RWPE1 (cell line): ENCODE measurements at regions not wholly inside any gene's neighbourhood (a gene's known extent, or its start where the extent isn't known, plus 50 kb on each side); places are given as distances from the start of the nearest gene placed in this dataset.
"Not testable (repeated sequence)": the region's sequence is repeated elsewhere in the genome, so short reads cannot be mapped to it uniquely, and the experiment has no call there.

Experiments
- CTCF ChIA-PET: fragments of 350-600 bp; sonication (Branson Sonifier 250); formaldehyde crosslinking; extraction: SDS; loops from one replicate; lab custom pipeline; 2021; lab: Yijun Ruan, JAX
- POLR2A ChIA-PET: fragments of 400-600 bp; formaldehyde crosslinking; extraction: SDS; loops from one replicate; lab custom pipeline; 2020; ENCODE audit warnings: antibody characterized with exemption; ENCODE audit not compliant: low non-redundant PET; lab: Yijun Ruan, JAX
- DNase-seq: peaks from one replicate; pipeline ENCODE4 v3.0.0; 2012; ENCODE audit warnings: low spot score
- H3K27ac ChIP-seq: fragments of 450-650 bp; 2 replicates; pipeline ENCODE4 v1.5.1; 2017
- TF ChIP-seq, protein P1 (sequence below): fragments of 450-650 bp; conservative IDR thresholded peaks from 2 replicates; pipeline ENCODE4 v1.5.1; 2017; ENCODE audit warnings: low read depth, mild to moderate bottlenecking

DNA sequence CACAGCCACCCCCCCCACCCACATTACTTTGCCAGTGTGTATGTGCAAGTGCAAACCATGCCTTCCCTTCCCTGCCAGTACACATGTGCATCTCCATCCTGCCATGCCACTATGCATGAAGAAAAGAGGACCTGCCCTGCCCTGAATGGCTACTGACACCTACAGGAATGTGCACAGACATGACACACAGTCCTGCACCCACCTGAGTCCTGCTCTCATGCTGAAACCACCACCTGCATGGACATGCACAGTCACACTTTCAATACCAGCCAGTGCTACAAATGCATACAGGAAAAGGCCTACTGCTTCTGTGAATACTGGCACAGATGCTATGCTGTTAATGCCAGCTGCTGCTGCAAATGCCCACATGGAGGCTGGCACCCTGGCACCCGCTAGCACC is 334.4 kb upstream of the DLGAP1 start:
- CTCF ChIA-PET, result no interaction called here
- no peak overlapping the region for H3K27ac ChIP-seq
- TF ChIP-seq, protein P1, sequence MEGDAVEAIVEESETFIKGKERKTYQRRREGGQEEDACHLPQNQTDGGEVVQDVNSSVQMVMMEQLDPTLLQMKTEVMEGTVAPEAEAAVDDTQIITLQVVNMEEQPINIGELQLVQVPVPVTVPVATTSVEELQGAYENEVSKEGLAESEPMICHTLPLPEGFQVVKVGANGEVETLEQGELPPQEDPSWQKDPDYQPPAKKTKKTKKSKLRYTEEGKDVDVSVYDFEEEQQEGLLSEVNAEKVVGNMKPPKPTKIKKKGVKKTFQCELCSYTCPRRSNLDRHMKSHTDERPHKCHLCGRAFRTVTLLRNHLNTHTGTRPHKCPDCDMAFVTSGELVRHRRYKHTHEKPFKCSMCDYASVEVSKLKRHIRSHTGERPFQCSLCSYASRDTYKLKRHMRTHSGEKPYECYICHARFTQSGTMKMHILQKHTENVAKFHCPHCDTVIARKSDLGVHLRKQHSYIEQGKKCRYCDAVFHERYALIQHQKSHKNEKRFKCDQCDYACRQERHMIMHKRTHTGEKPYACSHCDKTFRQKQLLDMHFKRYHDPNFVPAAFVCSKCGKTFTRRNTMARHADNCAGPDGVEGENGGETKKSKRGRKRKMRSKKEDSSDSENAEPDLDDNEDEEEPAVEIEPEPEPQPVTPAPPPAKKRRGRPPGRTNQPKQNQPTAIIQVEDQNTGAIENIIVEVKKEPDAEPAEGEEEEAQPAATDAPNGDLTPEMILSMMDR, result no peak
- DNase-seq, result no peak
- POLR2A ChIA-PET, result no interaction called here

DNA sequence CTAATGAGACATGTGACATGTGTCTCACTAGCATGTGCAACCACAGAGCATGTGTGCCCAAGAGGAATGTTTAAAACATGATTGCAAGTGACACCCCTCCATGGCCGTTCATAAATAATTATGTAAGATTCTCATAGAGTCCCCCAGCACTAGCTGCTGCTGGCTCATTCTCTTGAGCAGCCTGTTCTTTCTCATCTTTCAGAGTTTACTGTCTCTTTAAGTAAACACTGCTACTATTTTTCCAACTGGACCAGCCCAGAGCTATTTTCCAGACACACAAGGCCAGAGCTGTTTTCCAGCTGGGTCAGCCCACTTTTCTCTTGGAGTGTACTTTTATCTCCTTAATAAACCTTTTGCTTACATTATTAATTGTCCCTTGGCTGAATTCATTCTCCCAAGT is 326.8 kb upstream of the DLGAP1 start:
- CTCF ChIA-PET, result no interaction called here
- POLR2A ChIA-PET, result no interaction called here
- DNase-seq, result no peak
- no peak overlapping the region for H3K27ac ChIP-seq
- TF ChIP-seq, protein P1, result no peak

DNA sequence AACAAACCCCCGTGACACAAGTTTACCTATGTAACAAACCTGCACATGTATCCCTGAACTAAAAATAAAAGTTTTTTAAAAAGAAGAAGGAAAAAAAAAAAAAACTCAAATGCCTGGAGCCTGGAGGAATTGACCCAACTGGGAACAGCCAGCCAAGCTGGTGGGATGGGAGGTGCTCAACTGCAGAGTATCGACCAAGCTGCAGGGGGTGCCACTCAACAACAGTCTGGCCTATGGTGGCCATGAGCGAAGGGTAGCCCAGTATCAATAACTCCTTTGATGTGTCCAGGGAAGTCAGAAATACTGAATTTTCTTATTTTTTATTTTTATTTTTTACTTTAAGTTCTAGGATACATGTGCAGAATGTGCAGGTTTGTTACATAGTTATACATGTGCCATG is 310.3 kb upstream of the DLGAP1 start:
- TF ChIP-seq, protein P1, result no peak
- CTCF ChIA-PET, result interaction anchor here (0.6 kb wide), 1 partner anchor 367 kb away, joined by 3 read pairs; no protein-coding TSS in a partner anchor
- no peak for DNase-seq
- H3K27ac ChIP-seq, result no peak overlapping the region
- POLR2A ChIA-PET, result no interaction called here

DNA sequence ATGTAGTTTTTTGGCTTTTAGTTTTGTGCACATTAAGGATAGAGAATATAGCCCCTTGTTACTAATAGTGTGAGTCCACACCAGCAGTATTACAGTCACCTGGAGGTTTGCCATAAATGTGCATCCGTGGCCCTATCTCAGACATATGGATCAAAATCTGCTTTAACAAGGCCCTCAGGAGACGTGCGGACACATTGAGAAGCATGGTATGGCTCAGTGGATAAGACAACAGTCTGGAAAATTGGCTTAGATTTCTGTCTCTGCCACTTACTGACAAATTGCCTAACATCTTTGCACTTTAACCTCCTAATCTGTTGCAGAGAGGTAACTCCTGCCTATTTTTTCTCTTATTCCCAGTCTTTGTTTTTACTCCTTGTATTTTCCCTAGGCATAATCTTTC is 307.2 kb upstream of the DLGAP1 start:
- H3K27ac ChIP-seq, result no peak overlapping the region
- TF ChIP-seq, protein P1, result no peak
- no peak for DNase-seq
- ChIA-PET CTCF (no interaction called here), POLR2A (no interaction called here)

DNA sequence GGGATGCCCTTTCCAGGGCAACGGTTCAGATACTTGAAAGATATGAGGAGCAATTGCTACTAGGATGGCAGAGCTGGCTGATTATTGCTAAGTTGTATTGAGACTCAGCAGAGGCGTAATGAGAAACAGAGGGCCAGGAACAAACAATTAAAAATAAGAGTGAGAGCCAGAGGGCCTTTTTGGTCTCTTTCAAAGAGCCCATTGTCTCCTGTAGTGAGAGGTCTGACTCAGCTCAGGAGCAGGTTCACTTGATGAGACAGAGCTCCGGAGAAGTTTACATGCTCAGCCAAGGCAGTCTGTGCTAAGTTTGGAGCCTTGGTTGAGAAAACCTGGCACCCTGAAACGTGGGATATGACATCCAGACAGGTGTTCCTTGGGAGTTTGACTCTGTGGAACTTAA is 303.9 kb upstream of the DLGAP1 start:
- no peak overlapping the region for H3K27ac ChIP-seq
- ChIA-PET POLR2A (no interaction called here), CTCF (no interaction called here)
- TF ChIP-seq, protein P1, result no peak
- DNase-seq, result no peak

DNA sequence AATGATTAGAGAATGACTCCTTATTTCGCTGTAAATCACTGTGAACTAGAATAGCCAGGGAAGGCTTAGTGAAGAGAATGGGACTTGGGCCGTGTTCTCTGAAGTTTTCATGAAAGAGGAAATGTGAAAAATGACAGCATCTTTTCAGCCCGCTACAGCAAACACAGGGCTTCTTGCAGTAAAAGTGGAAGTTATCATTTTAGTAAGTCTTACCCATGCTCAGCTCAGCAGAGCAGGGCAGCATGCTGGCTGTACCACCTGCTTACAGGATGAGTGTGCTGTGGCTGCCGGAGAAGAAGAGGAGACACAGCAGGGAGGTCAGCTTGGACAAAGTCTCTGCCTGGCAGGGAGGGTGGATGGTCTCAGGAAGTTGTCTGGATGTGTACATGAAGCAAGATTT is 300.7 kb upstream of the DLGAP1 start:
- ChIA-PET POLR2A (no interaction called here), CTCF (interaction anchor here (0.6 kb wide), 1 partner anchor 131 kb away, joined by 4 read pairs; no protein-coding TSS in a partner anchor)
- H3K27ac ChIP-seq, result no peak overlapping the region
- TF ChIP-seq, protein P1, result no peak
- DNase-seq, result no peak

DNA sequence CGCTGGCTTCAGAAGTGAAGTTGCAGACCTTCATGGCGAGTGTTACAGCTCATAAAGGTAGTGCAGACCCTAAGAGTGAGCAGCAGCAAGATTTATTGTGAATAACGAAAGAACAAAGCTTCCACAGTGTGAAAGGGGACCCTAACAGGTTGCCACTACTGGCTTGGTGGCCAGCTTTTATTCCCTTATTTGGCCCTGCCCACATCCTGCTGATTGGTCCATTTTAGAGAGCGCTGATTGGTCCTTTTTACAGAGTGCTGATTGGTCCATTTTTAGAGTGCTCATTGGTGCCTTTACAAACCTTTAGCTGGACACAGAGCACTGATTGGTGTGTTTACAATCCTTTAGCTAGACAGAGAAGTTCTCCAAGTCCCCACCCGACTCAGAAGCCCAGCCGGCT is 298.0 kb upstream of the DLGAP1 start:
- H3K27ac ChIP-seq, DNase-seq, CTCF ChIA-PET, POLR2A ChIA-PET: not testable (repeated sequence)
